Adrenal gland (tissue), 9 donors: ENCODE measurements at regions not wholly inside any gene's neighbourhood (a gene's known extent, or its start where the extent isn't known, plus 50 kb on each side); places are given as distances from the start of the nearest gene placed in this dataset.

ENCODE experiments used
- DNase-seq, 7 donors: peaks; one replicate each; pipeline ENCODE4 v3.0.0-alpha.2; 2019 to 2020
- H3K27ac ChIP-seq, 5 donors: fragments of 200-600 bp; sonication (generic) in 4 of 5; 1 replicate in 3 of 5; 2 replicates in 2 of 5; pipeline versions ENCODE4 v1.5.1 to v1.8.0; 2016 to 2020; ENCODE audit warnings: mild to moderate bottlenecking in 1 of 5
- H3K27me3 ChIP-seq: fragments of 200-600 bp; 2 replicates; pipeline ENCODE4 v1.8.0; 2021
- H3K36me3 ChIP-seq, 2 donors: fragments of 200-600 bp; replicated peaks in 1 of 2; 1 replicate in 1 of 2; 2 replicates in 1 of 2; pipeline versions ENCODE4 v1.5.1 to v1.8.0; 2018 to 2022
- H3K4me1 ChIP-seq, 2 donors: fragments of 200-600 bp; replicated peaks in 1 of 2; 1 replicate in 1 of 2; 2 replicates in 1 of 2; pipeline versions ENCODE4 v1.5.1 to v1.8.0; 2018 to 2021
- H3K4me3 ChIP-seq, 4 donors: fragments of 200-600 bp; sonication (generic) in 3 of 4; one replicate each; pipeline ENCODE4 v1.5.1; 2016 to 2018
- H3K9me3 ChIP-seq, 3 donors: fragments of 200-600 bp; sonication (generic) in 1 of 3; replicated peaks in 1 of 3; 1 replicate in 2 of 3; 2 replicates in 1 of 3; pipeline versions ENCODE4 v1.5.1 to v1.8.0; 2016 to 2021
- POLR2A ChIP-seq, 2 donors: fragments of 450-650 bp; IDR thresholded peaks; one replicate each; pipeline ENCODE4 v1.6.1; 2017; ENCODE audit warnings: antibody characterized with exemption in 2 of 2, mild to moderate bottlenecking in 2 of 2, moderate library complexity in 1 of 2
- WGBS, 4 donors: extraction: QIAGEN DNeasy Blood & Tissue Kit in 2 of 4; methylation state at CpG; one replicate each; pipeline versions ENCODE4 v1.1.5 to v1.1.7; 2013 to 2017; 5-methylcytosine and 5-hydroxymethylcytosine counted together
- intact Hi-C, 2 donors: fragments of 100-400 bp; cut with DNase I; formaldehyde crosslinking; loops; one replicate each; pipeline versions ENCODE4 v1.14.1 to v1.15.0; 2022 to 2023
- TF ChIP-seq, protein P1 (sequence below), 6 experiments: fragments of 450-650 bp in 4 of 6; fragments of 200-600 bp in 2 of 6; sonication (generic) in 1 of 6; IDR thresholded peaks; 1 replicate in 5 of 6; 2 replicates in 1 of 6; pipeline versions ENCODE4 v1.5.1 to v1.8.0; 2016 to 2021; ENCODE audit warnings: antibody characterized with exemption in 6 of 6, mild to moderate bottlenecking in 2 of 6, moderate library complexity in 1 of 6
- donor health status: healthy with polysubstance abuse.
- donor health status: Bipolar disorder and iron deficiency.
- donor health status: DM: yes; HTN: yes; CAD: no.
- donor health status: DM: no; HTN: no; CAD: no.
- donor health status: DM: no; HTN: no; CAD: no.

DNA sequence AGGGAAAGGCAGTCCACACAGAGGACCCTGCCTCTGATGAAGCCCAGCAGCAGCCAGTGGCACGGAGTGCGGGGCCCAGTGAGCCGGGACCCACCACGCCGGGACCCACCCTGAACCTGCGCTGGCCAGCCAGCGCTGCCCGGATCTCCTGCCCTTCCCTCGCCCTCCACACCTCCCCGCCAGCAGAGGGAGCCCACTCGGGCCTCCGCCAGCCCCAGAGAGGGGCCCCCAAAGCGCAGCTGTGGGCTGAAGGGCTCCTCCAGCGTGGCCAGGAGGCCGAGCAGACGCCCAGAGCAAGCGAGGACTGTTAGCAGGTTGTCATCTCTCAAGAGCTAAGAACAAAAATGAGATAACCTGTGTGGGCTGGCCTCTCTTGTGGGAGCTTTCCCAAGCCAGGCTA, 81.3 kb upstream of the ATP10A start:
- no peak overlapping the region for H3K27ac ChIP-seq
- H3K9me3 ChIP-seq, result no peaks in the 10 kb centered on the region
- intact Hi-C loops, result no loop called here
- no peaks in the 10 kb centered on the region for H3K4me1 ChIP-seq
- H3K4me3 ChIP-seq, result no peak overlapping the region
- DNase-seq, result no peak
- no peaks in the 10 kb centered on the region for H3K36me3 ChIP-seq
- no peaks in the 10 kb centered on the region for H3K27me3 ChIP-seq
- 82 to 88% (median 86%) methylated on average over 15 to 17 of the region's 17 CpGs for WGBS, 4 donors
- TF ChIP-seq, protein P1, sequence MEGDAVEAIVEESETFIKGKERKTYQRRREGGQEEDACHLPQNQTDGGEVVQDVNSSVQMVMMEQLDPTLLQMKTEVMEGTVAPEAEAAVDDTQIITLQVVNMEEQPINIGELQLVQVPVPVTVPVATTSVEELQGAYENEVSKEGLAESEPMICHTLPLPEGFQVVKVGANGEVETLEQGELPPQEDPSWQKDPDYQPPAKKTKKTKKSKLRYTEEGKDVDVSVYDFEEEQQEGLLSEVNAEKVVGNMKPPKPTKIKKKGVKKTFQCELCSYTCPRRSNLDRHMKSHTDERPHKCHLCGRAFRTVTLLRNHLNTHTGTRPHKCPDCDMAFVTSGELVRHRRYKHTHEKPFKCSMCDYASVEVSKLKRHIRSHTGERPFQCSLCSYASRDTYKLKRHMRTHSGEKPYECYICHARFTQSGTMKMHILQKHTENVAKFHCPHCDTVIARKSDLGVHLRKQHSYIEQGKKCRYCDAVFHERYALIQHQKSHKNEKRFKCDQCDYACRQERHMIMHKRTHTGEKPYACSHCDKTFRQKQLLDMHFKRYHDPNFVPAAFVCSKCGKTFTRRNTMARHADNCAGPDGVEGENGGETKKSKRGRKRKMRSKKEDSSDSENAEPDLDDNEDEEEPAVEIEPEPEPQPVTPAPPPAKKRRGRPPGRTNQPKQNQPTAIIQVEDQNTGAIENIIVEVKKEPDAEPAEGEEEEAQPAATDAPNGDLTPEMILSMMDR (IDR thresholded peaks at IDR 0.05), result no peak

DNA sequence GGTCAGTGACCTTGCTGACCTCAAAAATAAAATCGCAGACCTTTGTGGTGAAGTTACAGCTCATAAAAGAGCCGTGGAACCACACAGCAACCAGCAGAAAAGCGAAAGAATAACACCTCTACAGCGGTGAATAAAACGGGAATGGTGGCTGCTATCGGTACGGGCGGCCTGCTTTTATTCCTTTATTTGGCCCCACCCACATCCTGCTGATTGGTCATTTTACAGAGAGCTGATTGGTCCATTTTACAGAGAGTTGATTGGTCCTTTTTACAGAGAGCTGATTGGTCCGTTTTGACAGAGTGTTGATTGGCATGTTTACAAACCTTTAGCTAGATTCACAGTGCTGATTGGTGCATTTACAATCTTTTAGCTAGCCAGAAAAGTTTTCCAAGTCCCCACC, 80.7 kb upstream of the ATP10A start:
- H3K9me3 ChIP-seq, result no peaks in the 10 kb centered on the region
- TF ChIP-seq, protein P1 (IDR thresholded peaks at IDR 0.05), result no peak
- TF ChIP-seq POLR2A (IDR thresholded peaks at IDR 0.05), result no peak
- no peaks in the 10 kb centered on the region for H3K4me1 ChIP-seq
- H3K4me3 ChIP-seq, result no peak overlapping the region
- H3K27ac ChIP-seq, result no peak overlapping the region
- no peaks in the 10 kb centered on the region for H3K27me3 ChIP-seq
- intact Hi-C loops, result no loop called here
- DNase-seq, result no peak
- no peaks in the 10 kb centered on the region for H3K36me3 ChIP-seq
- whole genome bisulfite sequencing, 4 donors, result 73 to 84% (median 80%) methylated on average over 9 of the region's 9 CpGs

DNA sequence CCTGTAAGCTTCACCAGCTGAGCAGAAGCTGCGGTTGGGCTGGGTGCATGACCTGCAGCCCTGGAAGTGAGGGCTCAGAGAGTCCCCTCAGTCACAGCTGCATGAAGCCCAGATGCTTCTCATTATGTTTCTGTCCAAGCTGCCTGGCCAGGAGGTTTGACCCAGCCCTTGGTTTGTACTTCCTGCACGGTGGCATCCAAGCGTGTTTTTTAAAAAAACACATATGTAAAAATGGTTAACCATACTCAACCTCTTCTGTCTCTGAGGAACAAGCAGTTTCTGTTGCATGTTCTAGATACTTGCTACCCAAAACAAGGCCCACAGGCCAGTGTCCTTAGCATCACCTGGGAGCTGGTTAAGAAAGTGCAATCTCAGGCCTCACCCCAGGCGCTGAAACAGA, 76.0 kb upstream of the ATP10A start:
- Histone ChIP-seq H3K27me3 (no peaks in the 10 kb centered on the region), H3K27ac (no peak overlapping the region), H3K9me3 (no peaks in the 10 kb centered on the region), H3K4me1 (no peaks in the 10 kb centered on the region), H3K36me3 (no peaks in the 10 kb centered on the region), H3K4me3 (no peak overlapping the region)
- intact Hi-C loops, result loop anchor here in 1 of 2 donors (10.0 kb wide), 1 partner anchor 174 kb away; no protein-coding TSS in a partner anchor
- WGBS, 4 donors, result 71 to 83% (median 77%) methylated on average over 3 to 4 of the region's 4 CpGs
- no peak for DNase-seq
- no peak for TF ChIP-seq POLR2A (IDR thresholded peaks at IDR 0.05)
- TF ChIP-seq, protein P1 (IDR thresholded peaks at IDR 0.05), result no peak

DNA sequence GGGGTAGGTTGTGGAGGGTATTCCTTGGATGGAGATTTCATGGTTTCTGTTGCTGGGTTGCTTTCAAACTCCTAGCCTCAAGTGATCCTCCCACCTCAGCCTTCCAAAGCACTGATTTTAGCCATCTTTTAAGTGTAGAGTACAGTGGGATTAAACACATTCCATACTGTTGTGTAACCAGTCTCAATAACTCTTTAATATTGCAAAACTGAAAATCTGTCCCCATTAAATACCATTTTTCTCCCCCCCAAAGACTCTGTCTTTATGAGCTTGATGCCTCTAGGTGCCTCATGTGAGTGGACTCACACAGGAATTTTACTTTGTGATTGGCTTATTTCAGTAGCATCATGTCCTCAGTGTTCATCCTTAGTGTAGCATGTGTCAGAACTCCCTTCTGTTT, 74.7 kb upstream of the ATP10A start:
- no peak overlapping the region for H3K27ac ChIP-seq
- intact Hi-C loops, result loop anchor here in 1 of 2 donors (10.0 kb wide), 1 partner anchor 173 kb away; no protein-coding TSS in a partner anchor
- TF ChIP-seq, protein P1 (IDR thresholded peaks at IDR 0.05), result no peak
- no peak for TF ChIP-seq POLR2A (IDR thresholded peaks at IDR 0.05)

More for the DNA sequence above, 74.7 kb upstream of the ATP10A start:
- DNase-seq, result no peak
- Histone ChIP-seq H3K36me3 (no peaks in the 10 kb centered on the region), H3K4me3 (no peak overlapping the region), H3K4me1 (peaks cover 3 to 4% of the 10 kb centered on the region in 2 donors), H3K27me3 (no peaks in the 10 kb centered on the region), H3K9me3 (no peaks in the 10 kb centered on the region)
